Endothelial cell of umbilical vein (primary cell): ENCODE measurements at regions not wholly inside any gene's neighbourhood (a gene's known extent, or its start where the extent isn't known, plus 50 kb on each side); places are given as distances from the start of the nearest gene placed in this dataset.

ENCODE experiments used
- BruUV-seq: library from RNA; stranded (reverse); fragments of 400-500 nt; replicated peaks from 2 replicates; lab custom pipeline; 2021; lab: Mats Ljungman, UMichigan
- CTCF ChIA-PET: fragments of 300-600, 350-600 bp; sonication (Branson Sonifier 250); formaldehyde crosslinking; loops from one replicate; lab custom pipeline; 2021; ENCODE audit warnings: antibody characterized with exemption, inconsistent platforms; lab: Charles Lee
- POLR2A ChIA-PET: fragments of 300-600, 350-600 bp; sonication (Branson Sonifier 250); formaldehyde crosslinking; loops from one replicate; lab custom pipeline; 2021; ENCODE audit warnings: antibody characterized with exemption, inconsistent platforms; lab: Charles Lee
- DNase-seq: peaks from one replicate; pipeline ENCODE4 v3.0.0-alpha.2; 2011; ENCODE audit warnings: low read depth, low spot score
- FAIRE-seq: peaks from 2 replicates; lab custom pipeline; 2011; peaks lifted over from hg19 to GRCh38; lab: Jason Lieb, UNC
- H2AFZ ChIP-seq: 2 replicates; pipeline ENCODE4 v1.6.0; 2012; ENCODE audit warnings: low read depth, low read length, control low read depth, inconsistent platforms
- H3K27ac ChIP-seq: 2 replicates; pipeline ENCODE4 v1.5.1; 2011; ENCODE audit warnings: low read depth, mild to moderate bottlenecking, control low read depth, low read length, moderate library complexity; ENCODE audit not compliant: insufficient read depth
- H3K27me3 ChIP-seq, 2 experiments: 2 replicates each; pipeline versions ENCODE4 v1.6.0 to v1.6.1; 2011; ENCODE audit warnings: low read length in 2 of 2, mixed read lengths in 1 of 2; ENCODE audit not compliant: control insufficient read depth in 2 of 2, insufficient read depth in 2 of 2
- H3K36me3 ChIP-seq, 2 experiments: 2 replicates in 1 of 2; 3 replicates in 1 of 2; pipeline ENCODE4 v1.5.1; 2011; ENCODE audit warnings: low read length in 2 of 2, mild to moderate bottlenecking in 1 of 2, moderate library complexity in 1 of 2; ENCODE audit not compliant: control insufficient read depth in 2 of 2, insufficient read depth in 2 of 2; ENCODE audit errors: extremely low read depth in 1 of 2
- H3K4me1 ChIP-seq: 3 replicates; pipeline ENCODE4 v1.5.1; 2011; ENCODE audit warnings: mild to moderate bottlenecking, low read length; ENCODE audit not compliant: control insufficient read depth, insufficient read depth; ENCODE audit errors: extremely low read depth
- H3K4me2 ChIP-seq: 2 replicates; pipeline ENCODE4 v1.6.1; 2011; ENCODE audit warnings: low read length, control low read depth, mixed read lengths; ENCODE audit not compliant: insufficient read depth
- H3K4me3 ChIP-seq, 3 experiments: fragments of 200-600 bp in 1 of 3; sonication (generic), shearing (Covaris generic) in 1 of 3; replicated peaks in 1 of 3; 2 replicates each; pipeline ENCODE4 v1.5.1; 2011 to 2016; ENCODE audit warnings: control low read depth in 3 of 3, low read length in 3 of 3, mild to moderate bottlenecking in 2 of 3, inconsistent platforms in 1 of 3, low read depth in 1 of 3, moderate library complexity in 1 of 3; ENCODE audit not compliant: insufficient read depth in 1 of 3
- H3K79me2 ChIP-seq: 2 replicates; pipeline ENCODE4 v1.6.0; 2012; ENCODE audit warnings: low read length, inconsistent platforms; ENCODE audit not compliant: control insufficient read depth, insufficient read depth
- H3K9ac ChIP-seq: replicated peaks from 2 replicates; pipeline ENCODE3; 2011; ENCODE audit warnings: low read length, control low read depth; ENCODE audit not compliant: insufficient read depth; ENCODE audit errors: extremely low read depth
- H3K9me1 ChIP-seq: replicated peaks from 3 replicates; pipeline ENCODE4 v1.6.0; 2011; ENCODE audit warnings: mild to moderate bottlenecking, low read length; ENCODE audit not compliant: control insufficient read depth, insufficient read depth; ENCODE audit errors: extremely low read depth
- H3K9me3 ChIP-seq: replicated peaks from 2 replicates; pipeline ENCODE4 v1.5.1; 2012; ENCODE audit warnings: low read length, inconsistent platforms; ENCODE audit not compliant: control insufficient read depth, insufficient read depth
- H4K20me1 ChIP-seq: replicated peaks from 2 replicates; pipeline ENCODE3; 2011; ENCODE audit warnings: mild to moderate bottlenecking, low read length; ENCODE audit not compliant: control insufficient read depth, insufficient read depth; ENCODE audit errors: extremely low read depth
- EZH2 ChIP-seq: IDR thresholded peaks from 2 replicates; pipeline ENCODE4 v1.6.1; 2012; ENCODE audit warnings: borderline replicate concordance, low read depth, mild to moderate bottlenecking, moderate library complexity, low read length, inconsistent platforms; ENCODE audit not compliant: severe bottlenecking
- FOS ChIP-seq: IDR thresholded peaks from 2 replicates; pipeline ENCODE4 v1.6.1; 2011; ENCODE audit warnings: mild to moderate bottlenecking, low read length, moderate library complexity, borderline replicate concordance; ENCODE audit not compliant: insufficient read depth
- GATA2 ChIP-seq: IDR thresholded peaks from 2 replicates; pipeline ENCODE4 v1.7.0; 2011; ENCODE audit warnings: low read depth, mild to moderate bottlenecking, moderate library complexity, mixed read lengths, low read length; ENCODE audit not compliant: insufficient read length, insufficient read depth
- JUN ChIP-seq: IDR thresholded peaks from 2 replicates; pipeline ENCODE4 v1.6.1; 2011; ENCODE audit warnings: borderline replicate concordance, low read depth; ENCODE audit not compliant: insufficient read length, insufficient read depth
- MYC ChIP-seq: IDR thresholded peaks from one replicate; pipeline ENCODE4 v1.6.1; 2011; ENCODE audit warnings: mild to moderate bottlenecking, low read depth, low read length
- POLR2A ChIP-seq: IDR thresholded peaks from 2 replicates; pipeline ENCODE4 v1.6.1; 2012; ENCODE audit warnings: low read depth, mild to moderate bottlenecking, control low read depth, low read length
- POLR2AphosphoS5 ChIP-seq: IDR thresholded peaks from 2 replicates; pipeline ENCODE4 v1.6.1; 2012; ENCODE audit warnings: low read depth, mild to moderate bottlenecking, control low read depth, low read length, moderate library complexity; ENCODE audit not compliant: insufficient read depth
- dilution Hi-C: fragments of 300-500 bp; cut with MboI; formaldehyde crosslinking; loops from one replicate; pipeline ENCODE4 v1.15.0; 2019; ENCODE audit warnings: low sequenced_read_pairs; ENCODE audit not compliant: extremely low pct_ligation_motif_present
- intact Hi-C: fragments of 100-400 bp; cut with micrococcal nuclease; formaldehyde crosslinking; loops from one replicate; pipeline ENCODE4 v1.10.0; 2022
- TF ChIP-seq, protein P1 (sequence below): IDR thresholded peaks from 2 replicates; pipeline ENCODE4 v1.6.1; 2011; ENCODE audit not compliant: insufficient read depth, insufficient read length
- TF ChIP-seq, protein P2 (sequence below), 2 donors: IDR thresholded peaks; 1 replicate in 1 of 2; 2 replicates in 1 of 2; pipeline ENCODE4 v1.5.1; 2011; ENCODE audit warnings: low read length in 2 of 2, mild to moderate bottlenecking in 2 of 2, moderate library complexity in 2 of 2, control low read depth in 1 of 2, inconsistent platforms in 1 of 2, low read depth in 1 of 2; ENCODE audit not compliant: insufficient read depth in 1 of 2; ENCODE audit errors: extremely low read depth in 1 of 2

DNA sequence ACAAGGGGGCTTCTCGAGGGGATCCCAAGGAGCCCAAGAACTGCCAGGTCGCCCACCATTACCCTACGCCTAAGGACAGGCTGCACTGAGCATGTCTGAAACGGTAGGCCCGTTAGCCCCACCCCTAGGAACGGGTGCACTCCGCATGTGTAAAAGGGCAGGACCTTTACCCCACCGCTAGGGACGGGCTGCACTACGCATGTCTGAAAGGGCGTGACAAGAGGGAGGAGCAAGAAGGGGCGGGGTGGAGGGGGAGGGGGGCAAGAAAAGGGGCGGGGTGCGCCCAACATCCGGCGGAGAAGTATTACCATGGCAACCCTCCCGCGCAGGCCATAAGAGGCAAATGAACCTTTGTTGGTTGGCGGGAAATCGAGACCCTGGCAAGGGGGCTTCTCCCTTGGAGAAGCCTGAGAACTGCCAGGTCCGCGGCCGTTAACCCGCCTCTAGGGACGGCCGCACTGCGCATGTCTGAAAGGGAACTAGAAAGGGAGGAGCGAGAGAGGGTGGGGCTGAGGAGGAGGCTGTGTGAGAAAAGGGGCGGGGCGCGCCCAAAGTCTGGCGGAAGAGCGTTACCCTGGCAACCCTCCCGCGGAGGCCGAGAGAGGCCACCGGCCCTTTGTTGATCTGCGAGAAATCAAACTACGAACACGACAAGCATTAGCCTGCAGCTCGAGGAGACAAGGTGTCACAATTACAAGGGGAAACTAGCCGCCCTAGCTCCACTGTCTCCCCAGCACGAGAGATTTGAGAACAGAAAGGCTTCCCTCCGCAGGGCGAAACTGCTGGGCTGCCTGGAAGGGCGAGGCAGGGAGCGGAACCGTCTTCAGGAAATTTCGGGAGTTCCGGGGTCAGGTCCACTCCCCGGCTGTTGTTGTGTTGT is 2046.8 kb downstream of the TP53TG3F start:
- FAIRE-seq: no peak
- no peak for DNase-seq
- no peak overlapping the region for H3K27ac ChIP-seq
- no peaks in the 10 kb centered on the region for H3K4me1 ChIP-seq
- H3K4me2 ChIP-seq: no peak overlapping the region
- POLR2A ChIA-PET: no interaction called here
- TF ChIP-seq MYC (no peak), FOS (no peak), GATA2 (no peak), POLR2A (no peak), POLR2AphosphoS5 (no peak), EZH2 (no peak), JUN (no peak)
- TF ChIP-seq, protein P1, sequence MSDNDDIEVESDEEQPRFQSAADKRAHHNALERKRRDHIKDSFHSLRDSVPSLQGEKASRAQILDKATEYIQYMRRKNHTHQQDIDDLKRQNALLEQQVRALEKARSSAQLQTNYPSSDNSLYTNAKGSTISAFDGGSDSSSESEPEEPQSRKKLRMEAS: no peak
- TF ChIP-seq, protein P2, sequence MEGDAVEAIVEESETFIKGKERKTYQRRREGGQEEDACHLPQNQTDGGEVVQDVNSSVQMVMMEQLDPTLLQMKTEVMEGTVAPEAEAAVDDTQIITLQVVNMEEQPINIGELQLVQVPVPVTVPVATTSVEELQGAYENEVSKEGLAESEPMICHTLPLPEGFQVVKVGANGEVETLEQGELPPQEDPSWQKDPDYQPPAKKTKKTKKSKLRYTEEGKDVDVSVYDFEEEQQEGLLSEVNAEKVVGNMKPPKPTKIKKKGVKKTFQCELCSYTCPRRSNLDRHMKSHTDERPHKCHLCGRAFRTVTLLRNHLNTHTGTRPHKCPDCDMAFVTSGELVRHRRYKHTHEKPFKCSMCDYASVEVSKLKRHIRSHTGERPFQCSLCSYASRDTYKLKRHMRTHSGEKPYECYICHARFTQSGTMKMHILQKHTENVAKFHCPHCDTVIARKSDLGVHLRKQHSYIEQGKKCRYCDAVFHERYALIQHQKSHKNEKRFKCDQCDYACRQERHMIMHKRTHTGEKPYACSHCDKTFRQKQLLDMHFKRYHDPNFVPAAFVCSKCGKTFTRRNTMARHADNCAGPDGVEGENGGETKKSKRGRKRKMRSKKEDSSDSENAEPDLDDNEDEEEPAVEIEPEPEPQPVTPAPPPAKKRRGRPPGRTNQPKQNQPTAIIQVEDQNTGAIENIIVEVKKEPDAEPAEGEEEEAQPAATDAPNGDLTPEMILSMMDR (IDR thresholded peaks at IDR 0.05; ENCODE audit: extremely low read depth in 1 of 2, insufficient read depth in 1 of 2, low read depth in 1 of 2, low read length in 2 of 2): no peak
- no peaks in the 10 kb centered on the region for H3K9me1 ChIP-seq
- H2AFZ ChIP-seq: no peak overlapping the region
- no peaks in the 10 kb centered on the region for H3K79me2 ChIP-seq
- no peak overlapping the region for H3K9ac ChIP-seq
- CTCF ChIA-PET: no interaction called here
- H3K4me3 ChIP-seq: no peak overlapping the region
- dilution Hi-C loops: no loop called here
- no peaks in the 10 kb centered on the region for H3K36me3 ChIP-seq
- H3K9me3 ChIP-seq: no peaks in the 10 kb centered on the region
- H3K27me3 ChIP-seq: no peaks in the 10 kb centered on the region
- intact Hi-C loops: no loop called here
- BruUV-seq: no TSS peak
- no peaks in the 10 kb centered on the region for H4K20me1 ChIP-seq
